ENCODE measurements at regions not wholly inside any gene's neighbourhood (a gene's known extent, or its start where the extent isn't known, plus 50 kb on each side); places are given as distances from the start of the nearest gene placed in this dataset.

- no peak for DNase-seq
- Histone ChIP-seq H3K79me2 (ENCODE audit: insufficient read depth) (no peaks in the 10 kb centered on the region), H3K4me1 (ENCODE audit: control insufficient read depth in 1 of 2, insufficient read depth in 2 of 2, low read depth in 1 of 2, low read length in 1 of 2) (no peaks in the 10 kb centered on the region; a peak in 1 of 4 replicates), H3K27ac (ENCODE audit: low read depth in 2 of 2, low read length in 1 of 2) (no peak overlapping the region), H3K27me3 (ENCODE audit: insufficient read depth) (peaks cover 3% of the 10 kb centered on the region; the same call in 1 of the 2 replicates), H3K9me2 (no peaks in the 10 kb centered on the region), H2AFZ (ENCODE audit: low read depth) (no peak overlapping the region), H3F3A (replicated peaks; ENCODE audit: insufficient read depth) (no peaks in the 10 kb centered on the region), H3K9me3 (no peaks in the 10 kb centered on the region; the same call in 1 of the 2 replicates), H3K36me3 (replicated peaks in 1 of 2; ENCODE audit: control insufficient read depth in 1 of 2, insufficient read depth in 2 of 2, low read length in 1 of 2) (no peaks in the 10 kb centered on the region), H3K9ac (no peak overlapping the region), H4K20me1 (ENCODE audit: insufficient read depth) (no peaks in the 10 kb centered on the region), H3K4me2 (no peak overlapping the region), H3K4me3 (ENCODE audit: low read depth in 2 of 2, low read length in 1 of 2) (no peak overlapping the region)
- no peak for TF ChIP-seq NFIC (IDR thresholded peaks at IDR 0.05; ENCODE audit: borderline replicate concordance)
- TF ChIP-seq RXRA (IDR thresholded peaks at IDR 0.05; ENCODE audit: borderline replicate concordance, low read depth) = no peak
- no peak for TF ChIP-seq RAD21 (IDR thresholded peaks at IDR 0.05; ENCODE audit: low read length)
- no peak for TF ChIP-seq MXI1 (IDR thresholded peaks at IDR 0.05; ENCODE audit: low read depth, low read length)
- no peak for TF ChIP-seq EZH2phosphoT487 (IDR thresholded peaks at IDR 0.05; ENCODE audit: borderline replicate concordance, low read depth)
- TF ChIP-seq RFX5 (IDR thresholded peaks at IDR 0.05; ENCODE audit: low read length) = no peak
- TF ChIP-seq, protein P1, sequence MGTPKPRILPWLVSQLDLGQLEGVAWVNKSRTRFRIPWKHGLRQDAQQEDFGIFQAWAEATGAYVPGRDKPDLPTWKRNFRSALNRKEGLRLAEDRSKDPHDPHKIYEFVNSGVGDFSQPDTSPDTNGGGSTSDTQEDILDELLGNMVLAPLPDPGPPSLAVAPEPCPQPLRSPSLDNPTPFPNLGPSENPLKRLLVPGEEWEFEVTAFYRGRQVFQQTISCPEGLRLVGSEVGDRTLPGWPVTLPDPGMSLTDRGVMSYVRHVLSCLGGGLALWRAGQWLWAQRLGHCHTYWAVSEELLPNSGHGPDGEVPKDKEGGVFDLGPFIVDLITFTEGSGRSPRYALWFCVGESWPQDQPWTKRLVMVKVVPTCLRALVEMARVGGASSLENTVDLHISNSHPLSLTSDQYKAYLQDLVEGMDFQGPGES (IDR thresholded peaks at IDR 0.05; ENCODE audit: low read depth, low read length) = no peak
- no peak for TF ChIP-seq SIN3A (IDR thresholded peaks at IDR 0.05; ENCODE audit: borderline replicate concordance, low read depth, low read length)
- TF ChIP-seq, protein P2, sequence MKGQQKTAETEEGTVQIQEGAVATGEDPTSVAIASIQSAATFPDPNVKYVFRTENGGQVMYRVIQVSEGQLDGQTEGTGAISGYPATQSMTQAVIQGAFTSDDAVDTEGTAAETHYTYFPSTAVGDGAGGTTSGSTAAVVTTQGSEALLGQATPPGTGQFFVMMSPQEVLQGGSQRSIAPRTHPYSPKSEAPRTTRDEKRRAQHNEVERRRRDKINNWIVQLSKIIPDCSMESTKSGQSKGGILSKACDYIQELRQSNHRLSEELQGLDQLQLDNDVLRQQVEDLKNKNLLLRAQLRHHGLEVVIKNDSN (IDR thresholded peaks at IDR 0.05; ENCODE audit: borderline replicate concordance, low read depth) = no peak
- TF ChIP-seq ELF1 (IDR thresholded peaks at IDR 0.05) = no peak
- TF ChIP-seq USF2 (IDR thresholded peaks at IDR 0.05; ENCODE audit: borderline replicate concordance, low read depth, low read length) = no peak
- TF ChIP-seq EP300 (IDR thresholded peaks at IDR 0.05; ENCODE audit: borderline replicate concordance in 1 of 2, low read depth in 1 of 2, low read length in 1 of 2) = no peak
- TF ChIP-seq GATA2 (CRISPR knock-in tag; IDR thresholded peaks at IDR 0.05) = no peak
- CTCF ChIA-PET = interaction anchor here (0.7 kb wide), 1 partner anchor 13 kb away, joined by 3 read pairs; no protein-coding TSS in a partner anchor
- WGBS (ENCODE audit: low lambda C conversion rate) = 23% methylated on average over 4 of the region's 4 CpGs
- POLR2A ChIA-PET = no interaction called here
These were observed 303.4 kb upstream of the NCKAP5 start for GRCh38 chr2:133871545-133872209.

- DNase-seq = no peak
- no peaks in the 10 kb centered on the region for H3K9me2 ChIP-seq
- no peak overlapping the region for H3K4me3 ChIP-seq (ENCODE audit: low read depth in 2 of 2, low read length in 1 of 2)
- TF ChIP-seq RFX5 (IDR thresholded peaks at IDR 0.05; ENCODE audit: low read length) = no peak
- no peak for TF ChIP-seq YY1 (IDR thresholded peaks at IDR 0.05; ENCODE audit: low read depth)
- TF ChIP-seq MAX (IDR thresholded peaks at IDR 0.05; ENCODE audit: low read depth) = no peak
- no peak for TF ChIP-seq ELF1 (IDR thresholded peaks at IDR 0.05)
- no peak for TF ChIP-seq FOXJ3 (CRISPR knock-in tag; IDR thresholded peaks at IDR 0.05)
- no peaks in the 10 kb centered on the region for H3K9me3 ChIP-seq
- no peaks in the 10 kb centered on the region for H4K20me1 ChIP-seq (ENCODE audit: insufficient read depth)
- H3K27me3 ChIP-seq (ENCODE audit: insufficient read depth) = no peaks in the 10 kb centered on the region; the same call in 1 of the 2 replicates
- ChIA-PET POLR2A (no interaction called here), CTCF (no interaction called here)
- H3K27ac ChIP-seq (ENCODE audit: low read depth in 2 of 2, low read length in 1 of 2) = no peak overlapping the region
- H3K9ac ChIP-seq = no peak overlapping the region
- no peaks in the 10 kb centered on the region; a peak in 1 of 4 replicates for H3K4me1 ChIP-seq (ENCODE audit: control insufficient read depth in 1 of 2, insufficient read depth in 2 of 2, low read depth in 1 of 2, low read length in 1 of 2)
- 53% methylated on average over 5 of the region's 5 CpGs for WGBS (ENCODE audit: low lambda C conversion rate)
- no peak overlapping the region for H3K4me2 ChIP-seq
- H3K36me3 ChIP-seq (replicated peaks in 1 of 2; ENCODE audit: control insufficient read depth in 1 of 2, insufficient read depth in 2 of 2, low read length in 1 of 2) = no peaks in the 10 kb centered on the region
- H3K79me2 ChIP-seq (ENCODE audit: insufficient read depth) = no peaks in the 10 kb centered on the region
- no peak overlapping the region for H2AFZ ChIP-seq (ENCODE audit: low read depth)
- no peaks in the 10 kb centered on the region for H3F3A ChIP-seq (replicated peaks; ENCODE audit: insufficient read depth)
These were observed 310.1 kb upstream of the NCKAP5 start for GRCh38 chr2:133878326-133878725.
